Ascending aorta (tissue), 2 donors: ENCODE measurements at regions not wholly inside any gene's neighbourhood (a gene's known extent, or its start where the extent isn't known, plus 50 kb on each side); places are given as distances from the start of the nearest gene placed in this dataset.

Experiments
- DNase-seq, 2 donors: peaks; one replicate each; pipeline ENCODE4 v3.0.0-alpha.2; 2019; ENCODE audit warnings: low spot score in 2 of 2
- H3K27ac ChIP-seq, 2 donors: fragments of 200-600 bp; sonication (generic); one replicate each; pipeline ENCODE4 v1.5.1; 2016 to 2017; ENCODE audit warnings: mild to moderate bottlenecking in 1 of 2
- H3K27me3 ChIP-seq: fragments of 200-600 bp; sonication (generic); one replicate; pipeline ENCODE4 v1.5.1; 2017
- H3K36me3 ChIP-seq, 2 donors: fragments of 200-600 bp; sonication (generic); one replicate each; pipeline ENCODE4 v1.5.1; 2016
- H3K4me1 ChIP-seq, 2 donors: fragments of 200-600 bp; sonication (generic); one replicate each; pipeline ENCODE4 v1.5.1; 2016 to 2017; ENCODE audit warnings: mild to moderate bottlenecking in 1 of 2
- H3K4me3 ChIP-seq, 2 donors: fragments of 200-600 bp; sonication (generic); one replicate each; pipeline ENCODE4 v1.5.1; 2016 to 2017; ENCODE audit warnings: mild to moderate bottlenecking in 1 of 2
- H3K9me3 ChIP-seq, 2 donors: fragments of 200-600 bp; sonication (generic); one replicate each; pipeline ENCODE4 v1.5.1; 2016
- CTCF ChIP-seq, 3 experiments: fragments of 200-600 bp in 2 of 3; fragments of 450-650 bp in 1 of 3; sonication (generic) in 2 of 3; IDR thresholded peaks; one replicate each; pipeline ENCODE4 v1.5.1; 2016 to 2019; ENCODE audit warnings: antibody characterized with exemption in 3 of 3, mild to moderate bottlenecking in 1 of 3, moderate library complexity in 1 of 3
- intact Hi-C: fragments of 100-400 bp; cut with DNase I; formaldehyde crosslinking; loops from one replicate; pipeline ENCODE4 v1.15.1; 2023

- no peak for TF ChIP-seq CTCF (IDR thresholded peaks at IDR 0.05)
These were observed 304.6 kb upstream of the CDH12 start for GRCh38 chr5:23157716-23158115.

GRCh38 chr5:23157169-23157568 is 304.0 kb upstream of the CDH12 start:
- intact Hi-C loops: no loop called here
- H3K27me3 ChIP-seq: no peaks in the 10 kb centered on the region
- H3K9me3 ChIP-seq: no peaks in the 10 kb centered on the region
- H3K27ac ChIP-seq: no peak overlapping the region
- DNase-seq: no peak
- H3K4me3 ChIP-seq: no peak overlapping the region
- TF ChIP-seq CTCF (IDR thresholded peaks at IDR 0.05): no peak
- no peaks in the 10 kb centered on the region for H3K36me3 ChIP-seq
- H3K4me1 ChIP-seq: no peaks in the 10 kb centered on the region

More at GRCh38 chr5:23157716-23158115, 304.6 kb upstream of the CDH12 start:
- Histone ChIP-seq H3K4me1 (no peaks in the 10 kb centered on the region), H3K36me3 (no peaks in the 10 kb centered on the region), H3K27me3 (no peaks in the 10 kb centered on the region), H3K4me3 (no peak overlapping the region), H3K9me3 (no peaks in the 10 kb centered on the region), H3K27ac (no peak overlapping the region)
- DNase-seq: no peak
- intact Hi-C loops: no loop called here

DNA sequence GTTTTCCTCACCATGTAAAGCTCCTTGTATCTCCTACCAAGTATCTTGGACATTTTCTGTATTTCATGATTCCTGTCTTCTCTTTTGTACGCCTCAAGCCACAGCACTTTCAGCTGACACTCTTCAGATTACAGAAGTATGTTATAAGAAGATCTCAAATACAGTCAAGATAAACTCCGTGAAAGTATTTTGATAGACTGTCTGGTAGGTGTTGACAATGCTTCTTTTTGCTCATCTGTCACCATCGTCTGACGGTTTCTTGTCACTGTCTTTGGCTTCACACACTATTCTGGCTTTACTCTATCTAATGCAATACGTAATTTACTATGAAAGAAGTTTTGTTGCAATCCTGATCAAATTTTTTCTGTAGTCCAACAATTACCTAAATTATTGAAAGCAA is 294.5 kb upstream of the CDH12 start:
- no peak for DNase-seq
- H3K36me3 ChIP-seq: no peaks in the 10 kb centered on the region
- no peak overlapping the region for H3K4me3 ChIP-seq
- H3K9me3 ChIP-seq: no peaks in the 10 kb centered on the region
- H3K27me3 ChIP-seq: no peaks in the 10 kb centered on the region
- intact Hi-C loops: no loop called here
- TF ChIP-seq CTCF (IDR thresholded peaks at IDR 0.05): no peak
- H3K27ac ChIP-seq: no peak overlapping the region
- no peaks in the 10 kb centered on the region for H3K4me1 ChIP-seq

DNA sequence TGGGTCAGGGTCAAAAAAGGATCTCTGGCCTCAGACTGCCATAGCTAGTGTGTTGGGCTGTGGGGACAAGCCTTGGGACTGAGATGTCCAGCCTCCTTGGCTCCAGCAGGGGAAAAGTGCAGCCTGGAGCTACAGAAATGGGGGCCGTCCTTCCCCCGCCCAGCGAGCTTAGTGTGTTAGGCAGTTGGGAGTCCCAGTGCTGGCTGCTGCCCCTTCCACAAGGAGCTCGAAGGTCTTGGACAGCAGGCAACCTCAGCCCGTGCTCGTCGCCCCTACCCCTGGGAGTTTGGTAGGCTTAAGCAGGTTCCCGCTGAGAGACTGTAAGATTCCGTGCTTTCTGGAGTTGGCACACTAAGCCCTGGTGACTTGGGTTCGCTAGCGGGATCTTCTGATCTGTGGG is 293.0 kb upstream of the CDH12 start:
- H3K4me1 ChIP-seq: no peaks in the 10 kb centered on the region
- H3K27ac ChIP-seq: no peak overlapping the region
- no peaks in the 10 kb centered on the region for H3K9me3 ChIP-seq
- no peak overlapping the region for H3K4me3 ChIP-seq
- H3K27me3 ChIP-seq: no peaks in the 10 kb centered on the region
- intact Hi-C loops: no loop called here
- TF ChIP-seq CTCF (IDR thresholded peaks at IDR 0.05): no peak
- no peak for DNase-seq
- H3K36me3 ChIP-seq: no peaks in the 10 kb centered on the region

DNA sequence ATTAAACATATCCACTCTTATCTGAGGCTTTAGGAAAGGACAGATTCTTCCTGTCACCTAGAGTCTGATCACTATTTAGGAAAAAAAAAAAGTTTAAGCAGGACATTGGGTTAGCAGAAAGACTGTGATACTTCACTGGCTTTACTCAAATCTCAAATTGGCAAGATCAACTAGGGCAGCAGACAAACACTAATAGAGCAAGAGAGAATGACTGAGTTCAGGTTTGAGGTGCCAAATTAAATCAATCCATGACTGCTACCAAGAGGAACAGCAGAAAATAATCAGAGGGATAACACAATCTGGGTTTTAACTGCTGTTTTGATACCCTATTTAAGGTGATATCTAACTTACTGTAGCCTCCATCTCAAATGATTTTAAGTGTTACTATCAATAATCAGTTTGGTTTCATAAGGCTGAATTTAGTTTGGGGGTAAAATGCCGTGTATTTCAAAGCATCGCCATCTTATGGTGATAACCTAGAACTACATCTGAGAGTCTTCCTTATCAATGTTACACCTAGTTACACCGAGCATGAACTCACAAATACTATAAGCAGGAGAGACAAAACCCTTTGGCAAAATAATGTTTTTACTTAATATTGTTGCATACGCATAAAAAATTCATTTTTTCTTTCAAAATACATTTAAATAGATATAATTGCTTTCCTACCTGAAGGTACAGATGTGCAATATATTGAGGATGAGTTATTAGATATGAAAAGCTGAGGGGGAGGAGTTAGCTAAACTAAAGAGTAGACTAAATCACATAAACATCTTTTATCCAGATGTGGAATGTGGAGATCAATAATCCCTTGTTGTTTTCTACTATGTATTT is 286.4 kb upstream of the CDH12 start:
- H3K36me3 ChIP-seq: no peaks in the 10 kb centered on the region
- intact Hi-C loops: no loop called here
- no peaks in the 10 kb centered on the region for H3K9me3 ChIP-seq
- no peak overlapping the region for H3K4me3 ChIP-seq
- no peaks in the 10 kb centered on the region for H3K27me3 ChIP-seq
- no peak overlapping the region for H3K27ac ChIP-seq
- no peak for DNase-seq
- no peaks in the 10 kb centered on the region for H3K4me1 ChIP-seq
- no peak for TF ChIP-seq CTCF (IDR thresholded peaks at IDR 0.05)
